PC-3 (cell line): ENCODE measurements at regions not wholly inside any gene's neighbourhood (a gene's known extent, or its start where the extent isn't known, plus 50 kb on each side); places are given as distances from the start of the nearest gene placed in this dataset.

Source experiments
- EZH2 ChIP-seq: fragments of 300-600 bp; sonication (generic); IDR thresholded peaks from one replicate; pipeline ENCODE4 v1.6.1; 2017; ENCODE audit warnings: antibody characterized with exemption, mild to moderate bottlenecking, low read length; ENCODE audit not compliant: unreplicated experiment
- TF ChIP-seq, protein P1 (sequence below): fragments of 300-600 bp; sonication (generic); conservative IDR thresholded peaks from 2 replicates; pipeline ENCODE4 v1.5.1; 2017; ENCODE audit warnings: antibody characterized with exemption, low read depth, mild to moderate bottlenecking, low read length

DNA sequence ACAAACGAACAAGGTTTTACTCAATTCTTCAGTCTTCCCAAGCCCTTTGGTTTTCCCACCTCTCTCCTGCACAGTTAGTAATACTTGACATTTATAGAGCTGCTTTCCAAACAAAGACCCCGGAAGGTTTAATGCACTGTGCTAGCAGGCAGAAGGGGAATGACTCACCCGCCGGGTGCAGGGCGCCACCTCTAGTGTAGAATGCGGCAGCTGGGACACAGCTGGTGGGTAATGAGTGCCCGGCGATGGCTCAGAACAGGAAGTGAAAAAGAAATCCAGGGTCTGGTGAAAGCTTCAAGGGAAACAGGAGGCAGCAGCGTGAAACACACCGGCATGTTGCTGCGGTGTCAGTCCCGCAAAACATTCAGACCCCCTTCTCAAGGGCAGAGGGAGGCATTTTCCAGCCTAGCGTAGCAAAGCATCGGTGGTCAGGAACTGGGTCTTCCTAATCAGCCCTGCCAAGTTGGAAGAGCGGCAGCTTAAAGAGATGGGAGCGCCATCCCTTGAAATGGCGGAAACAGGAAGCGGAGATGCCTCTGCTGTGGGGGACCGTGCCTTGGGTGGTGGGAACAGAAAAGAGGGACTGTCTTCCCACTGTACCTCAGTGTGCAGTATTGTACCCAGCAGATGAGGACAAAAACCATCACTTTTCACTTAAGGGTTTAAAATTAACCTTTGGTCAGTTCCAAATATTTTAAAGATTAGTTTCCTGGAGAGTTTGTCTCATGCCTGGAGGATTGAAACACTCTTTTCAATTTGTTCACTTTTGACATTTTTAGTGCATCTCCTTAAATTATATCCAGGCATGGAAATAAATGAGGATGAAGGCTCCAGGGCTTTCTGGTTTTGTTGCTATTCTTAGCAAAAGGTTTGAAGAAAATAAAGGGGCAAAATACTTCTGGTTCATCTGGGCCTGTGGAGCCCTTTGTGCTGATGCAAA is 160.7 kb upstream of the MCTP2 start:
- TF ChIP-seq, protein P1, sequence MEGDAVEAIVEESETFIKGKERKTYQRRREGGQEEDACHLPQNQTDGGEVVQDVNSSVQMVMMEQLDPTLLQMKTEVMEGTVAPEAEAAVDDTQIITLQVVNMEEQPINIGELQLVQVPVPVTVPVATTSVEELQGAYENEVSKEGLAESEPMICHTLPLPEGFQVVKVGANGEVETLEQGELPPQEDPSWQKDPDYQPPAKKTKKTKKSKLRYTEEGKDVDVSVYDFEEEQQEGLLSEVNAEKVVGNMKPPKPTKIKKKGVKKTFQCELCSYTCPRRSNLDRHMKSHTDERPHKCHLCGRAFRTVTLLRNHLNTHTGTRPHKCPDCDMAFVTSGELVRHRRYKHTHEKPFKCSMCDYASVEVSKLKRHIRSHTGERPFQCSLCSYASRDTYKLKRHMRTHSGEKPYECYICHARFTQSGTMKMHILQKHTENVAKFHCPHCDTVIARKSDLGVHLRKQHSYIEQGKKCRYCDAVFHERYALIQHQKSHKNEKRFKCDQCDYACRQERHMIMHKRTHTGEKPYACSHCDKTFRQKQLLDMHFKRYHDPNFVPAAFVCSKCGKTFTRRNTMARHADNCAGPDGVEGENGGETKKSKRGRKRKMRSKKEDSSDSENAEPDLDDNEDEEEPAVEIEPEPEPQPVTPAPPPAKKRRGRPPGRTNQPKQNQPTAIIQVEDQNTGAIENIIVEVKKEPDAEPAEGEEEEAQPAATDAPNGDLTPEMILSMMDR = no peak
- TF ChIP-seq EZH2 = no peak
